ENCODE measurements at regions not wholly inside any gene's neighbourhood (a gene's known extent, or its start where the extent isn't known, plus 50 kb on each side); places are given as distances from the start of the nearest gene placed in this dataset.
A peak's percentile ranks its signal among the peaks of the same experiment; 100 is the strongest.

GRCh38 chr10:55509168-55509567 lies 708.1 kb upstream of the PCDH15 start:
- peak; percentile 66 for ATAC-seq
- Histone ChIP-seq H3K4me2 (ENCODE audit: low read length) (peak overlapping the region; percentile 71), H3K27me3 (ENCODE audit: low read length) (no peaks in the 10 kb centered on the region), H3K9me2 (replicated peaks; ENCODE audit: low read length) (no peaks in the 10 kb centered on the region), H3K4me1 (ENCODE audit: insufficient read depth, low read length) (no peaks in the 10 kb centered on the region), H3K79me2 (ENCODE audit: low read length) (no peaks in the 10 kb centered on the region), H3K9ac (ENCODE audit: low read length) (no peak overlapping the region), H4K20me1 (ENCODE audit: low read length) (no peaks in the 10 kb centered on the region), H3K4me3 (ENCODE audit: low read length) (peak overlapping the region; percentile 66), H3K27ac (ENCODE audit: low read length) (no peak overlapping the region), H3K9me3 (ENCODE audit: low read length) (no peaks in the 10 kb centered on the region), H3K36me3 (ENCODE audit: low read depth, low read length) (no peaks in the 10 kb centered on the region), H3F3A (ENCODE audit: low read length, unreplicated experiment) (no peaks in the 10 kb centered on the region), H2AFZ (ENCODE audit: low read length) (peak overlapping the region; percentile 75)
- ChIA-PET POLR2A (ENCODE audit: unreplicated experiment) (no interaction called here), CTCF (interaction anchor here (0.5 kb wide), 1 partner anchor 652 kb away, joined by 3 read pairs; no protein-coding TSS in a partner anchor)
- peak; percentile 33 for DNase-seq
- TF ChIP-seq EZH2phosphoT487 (IDR thresholded peaks at IDR 0.05; ENCODE audit: borderline replicate concordance, low read length) (no peak), CTCF (conservative IDR thresholded peaks at IDR 0.05; ENCODE audit: low read depth, low read length) (no peak)
- BruUV-seq (replicated peaks): no TSS peak
- intact Hi-C loops (cut with micrococcal nuclease): loop anchor here (5.0 kb wide), 1 partner anchor 123 kb away; no protein-coding TSS in a partner anchor

- peak; percentile 88 for ATAC-seq
- Histone ChIP-seq H4K20me1 (ENCODE audit: low read length) (no peaks in the 10 kb centered on the region), H3F3A (ENCODE audit: low read length, unreplicated experiment) (no peaks in the 10 kb centered on the region), H3K79me2 (ENCODE audit: low read length) (no peaks in the 10 kb centered on the region), H3K27ac (ENCODE audit: low read length) (no peak overlapping the region), H3K4me3 (ENCODE audit: low read length) (no peak overlapping the region), H3K27me3 (ENCODE audit: low read length) (no peaks in the 10 kb centered on the region), H3K36me3 (ENCODE audit: low read depth, low read length) (no peaks in the 10 kb centered on the region), H3K4me2 (ENCODE audit: low read length) (no peak overlapping the region), H2AFZ (ENCODE audit: low read length) (no peak overlapping the region), H3K4me1 (ENCODE audit: insufficient read depth, low read length) (no peaks in the 10 kb centered on the region), H3K9me3 (ENCODE audit: low read length) (no peaks in the 10 kb centered on the region; the same call in 1 of the 2 replicates), H3K9ac (ENCODE audit: low read length) (no peak overlapping the region), H3K9me2 (replicated peaks; ENCODE audit: low read length) (no peaks in the 10 kb centered on the region)
- no peak for TF ChIP-seq EZH2phosphoT487 (IDR thresholded peaks at IDR 0.05; ENCODE audit: borderline replicate concordance, low read length)
- peak; percentile 90 for TF ChIP-seq CTCF (conservative IDR thresholded peaks at IDR 0.05; ENCODE audit: low read depth, low read length)
- intact Hi-C loops (cut with micrococcal nuclease): loop anchor here (1.0 to 5.0 kb wide), 3 partner anchors 89 to 410 kb away; no protein-coding TSS in a partner anchor
- no TSS peak for BruUV-seq (replicated peaks)
- ChIA-PET POLR2A (ENCODE audit: unreplicated experiment) (no interaction called here), CTCF (no interaction called here)
- DNase-seq: peak; percentile 72
Observed at GRCh38 chr10:55500931-55501559, 700.0 kb upstream of the PCDH15 start.

GRCh38 chr10:55497893-55498499 lies 697.0 kb upstream of the PCDH15 start:
- Histone ChIP-seq H3K27ac (ENCODE audit: low read length) (no peak overlapping the region), H3K4me2 (ENCODE audit: low read length) (no peak overlapping the region), H3K4me3 (ENCODE audit: low read length) (no peak overlapping the region), H3K79me2 (ENCODE audit: low read length) (no peaks in the 10 kb centered on the region), H4K20me1 (ENCODE audit: low read length) (no peaks in the 10 kb centered on the region), H3K9me2 (replicated peaks; ENCODE audit: low read length) (no peaks in the 10 kb centered on the region), H3K27me3 (ENCODE audit: low read length) (no peaks in the 10 kb centered on the region), H3K9ac (ENCODE audit: low read length) (no peak overlapping the region), H3F3A (ENCODE audit: low read length, unreplicated experiment) (no peaks in the 10 kb centered on the region), H2AFZ (ENCODE audit: low read length) (no peak overlapping the region), H3K4me1 (ENCODE audit: insufficient read depth, low read length) (no peaks in the 10 kb centered on the region), H3K36me3 (ENCODE audit: low read depth, low read length) (no peaks in the 10 kb centered on the region), H3K9me3 (ENCODE audit: low read length) (peaks cover 14% of the 10 kb centered on the region)
- intact Hi-C loops (cut with micrococcal nuclease): no loop called here
- ATAC-seq (no peak), DNase-seq (no peak)
- BruUV-seq (replicated peaks): no TSS peak
- TF ChIP-seq CTCF (conservative IDR thresholded peaks at IDR 0.05; ENCODE audit: low read depth, low read length) (no peak), EZH2phosphoT487 (IDR thresholded peaks at IDR 0.05; ENCODE audit: borderline replicate concordance, low read length) (no peak), EZH2 (IDR thresholded peaks at IDR 0.05; ENCODE audit: low read length, unreplicated experiment) (no peak)
- ChIA-PET POLR2A (ENCODE audit: unreplicated experiment) (interaction anchor here (0.5 kb wide), 1 partner anchor 33 kb away, joined by 5 read pairs; no protein-coding TSS in a partner anchor), CTCF (no interaction called here)
